ENCODE measurements at regions not wholly inside any gene's neighbourhood (a gene's known extent, or its start where the extent isn't known, plus 50 kb on each side); places are given as distances from the start of the nearest gene placed in this dataset.

- TF ChIP-seq CTCF (conservative IDR thresholded peaks at IDR 0.05; ENCODE audit: low read depth, low read length) (no peak), EZH2 (IDR thresholded peaks at IDR 0.05; ENCODE audit: low read length, unreplicated experiment) (no peak)
Observed at GRCh38 chr2:221674446-221674845, 102.3 kb upstream of the EPHA4 start.
